ENCODE measurements at regions not wholly inside any gene's neighbourhood (a gene's known extent, or its start where the extent isn't known, plus 50 kb on each side); places are given as distances from the start of the nearest gene placed in this dataset.

DNA sequence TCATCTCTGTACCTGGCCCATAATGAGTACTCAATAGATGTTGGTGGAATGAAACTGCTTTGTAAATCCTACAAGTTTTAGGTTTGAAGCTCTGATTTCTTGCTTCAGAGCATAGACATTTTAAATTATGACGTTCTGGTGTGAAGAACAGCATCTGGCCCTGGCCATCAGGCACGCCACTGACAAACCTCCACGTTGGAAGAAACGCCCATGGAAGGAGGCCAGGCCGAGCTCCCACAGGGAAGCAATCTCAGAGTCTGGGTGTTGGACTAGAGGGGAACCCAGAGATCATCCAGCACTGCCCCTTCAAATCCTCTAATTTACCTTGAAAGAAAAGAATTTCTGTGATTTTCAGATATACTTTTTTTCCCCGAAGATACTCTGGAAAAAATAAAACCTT lies 328.1 kb upstream of the RGMA start:
- TF ChIP-seq POLR2A (IDR thresholded peaks at IDR 0.05; ENCODE audit: low read length) = no peak
- TF ChIP-seq GATA1 (IDR thresholded peaks at IDR 0.05; ENCODE audit: low read depth, low read length) = no peak

Data from erythroblast (primary cell).